Spleen (tissue), 7 donors: ENCODE measurements at regions not wholly inside any gene's neighbourhood (a gene's known extent, or its start where the extent isn't known, plus 50 kb on each side); places are given as distances from the start of the nearest gene placed in this dataset.

Experiments
- CTCF ChIP-seq, 11 experiments: fragments of 200-600 bp in 7 of 11; fragments of 450-650 bp in 4 of 11; sonication (generic) in 4 of 11; IDR thresholded peaks in 8 of 11; conservative IDR thresholded peaks in 3 of 11; 1 replicate in 7 of 11; 2 replicates in 4 of 11; pipeline versions ENCODE4 v1.4.0 to v1.8.0; 2016 to 2021; ENCODE audit warnings: antibody characterized with exemption in 11 of 11, inconsistent platforms in 4 of 11, mild to moderate bottlenecking in 1 of 11
- POLR2A ChIP-seq, 3 donors: fragments of 450-650 bp; IDR thresholded peaks; one replicate each; pipeline ENCODE4 v1.5.1; 2017; ENCODE audit warnings: antibody characterized with exemption in 3 of 3, mild to moderate bottlenecking in 1 of 3
- POLR2AphosphoS5 ChIP-seq, 3 donors: sonication (generic); formaldehyde crosslinking; IDR thresholded peaks; one replicate each; pipeline ENCODE4 v1.5.1; 2017; ENCODE audit warnings: antibody characterized with exemption in 3 of 3
- donor health status: DM: no; HTN: no; CAD: no; lungs with moderate emphysema.
- donor health status: DM: no; HTN: no; CAD: no.
- donor health status: DM: no; HTN: no; CAD: no.

GRCh38 chr2:105674401-105674800, 70.3 kb upstream of the NCK2 start:
- TF ChIP-seq POLR2A (IDR thresholded peaks at IDR 0.05) (no peak), CTCF (IDR thresholded peaks at IDR 0.05 in 8 of 11, conservative IDR thresholded peaks at IDR 0.05 in 3 of 11) (no peak), POLR2AphosphoS5 (IDR thresholded peaks at IDR 0.05) (peak in 1 of 3 donors; percentile 45)
